NCI-H2171 (cell line): ENCODE measurements at regions not wholly inside any gene's neighbourhood (a gene's known extent, or its start where the extent isn't known, plus 50 kb on each side); places are given as distances from the start of the nearest gene placed in this dataset.
A peak's percentile ranks its signal among the peaks of the same experiment; 100 is the strongest.

Source experiments
- DNase-seq: peaks from one replicate; lab custom pipeline; 2025; lab: John Stamatoyannopoulos, UW

GRCh38 chr4:173924561-173924960, 358.9 kb downstream of the FBXO8 start:
- DNase-seq: no peak

GRCh38 chr4:173919861-173920260, 363.6 kb downstream of the FBXO8 start:
- DNase-seq: no peak

- no peak for DNase-seq
Observed at GRCh38 chr4:173919196-173919595, 364.3 kb downstream of the FBXO8 start.

- no peak for DNase-seq
Observed at GRCh38 chr4:173917255-173917960, 366.1 kb downstream of the FBXO8 start.

GRCh38 chr4:173913496-173913895, 370.0 kb downstream of the FBXO8 start:
- DNase-seq: no peak

GRCh38 chr4:173912384-173912783, 371.1 kb downstream of the FBXO8 start:
- DNase-seq: no peak

- DNase-seq: no peak
Observed at GRCh38 chr4:173910891-173911290, 372.6 kb downstream of the FBXO8 start.

- no peak for DNase-seq
Observed at GRCh38 chr4:173909294-173909693, 374.2 kb downstream of the FBXO8 start.

- no peak for DNase-seq
Observed at GRCh38 chr4:173899813-173900212, 369.8 kb upstream of the HAND2 start.

GRCh38 chr4:173891072-173891471, 361.0 kb upstream of the HAND2 start:
- DNase-seq: no peak

GRCh38 chr4:173883821-173884220, 353.8 kb upstream of the HAND2 start:
- DNase-seq: no peak

GRCh38 chr4:173880897-173881296, 350.9 kb upstream of the HAND2 start:
- no peak for DNase-seq

- DNase-seq: no peak
Observed at GRCh38 chr4:173879509-173879908, 349.5 kb upstream of the HAND2 start.

GRCh38 chr4:173878701-173879100, 348.7 kb upstream of the HAND2 start:
- DNase-seq: no peak

GRCh38 chr4:173871643-173872042, 341.6 kb upstream of the HAND2 start:
- no peak for DNase-seq

- no peak for DNase-seq
Observed at GRCh38 chr4:173866322-173867026, 336.4 kb upstream of the HAND2 start.

GRCh38 chr4:173862754-173863153, 332.7 kb upstream of the HAND2 start:
- no peak for DNase-seq

- DNase-seq: no peak
Observed at GRCh38 chr4:173860094-173860493, 330.1 kb upstream of the HAND2 start.

GRCh38 chr4:173859091-173859713, 329.2 kb upstream of the HAND2 start:
- DNase-seq: no peak

- DNase-seq: no peak
Observed at GRCh38 chr4:173858471-173858870, 328.4 kb upstream of the HAND2 start.

- no peak for DNase-seq
Observed at GRCh38 chr4:173857828-173858227, 327.8 kb upstream of the HAND2 start.

GRCh38 chr4:173855015-173855414, 325.0 kb upstream of the HAND2 start:
- DNase-seq: no peak

- peak; percentile 0 for DNase-seq
Observed at GRCh38 chr4:173852775-173853174, 322.7 kb upstream of the HAND2 start.
